Posterior vena cava (tissue), 2 donors: ENCODE measurements at regions not wholly inside any gene's neighbourhood (a gene's known extent, or its start where the extent isn't known, plus 50 kb on each side); places are given as distances from the start of the nearest gene placed in this dataset.

Source experiments
- DNase-seq: peaks from one replicate; pipeline ENCODE4 v3.0.0-alpha.2; 2020; ENCODE audit warnings: low spot score
- intact Hi-C, 2 donors: fragments of 100-400 bp; cut with DNase I; formaldehyde crosslinking; loops; one replicate each; pipeline versions ENCODE4 v1.14.1 to v1.14.2; 2022 to 2023
- donor health status: DM: yes; HTN: yes; CAD: no.
- donor health status: DM: yes; HTN: yes; CAD: no.

- peak; percentile 42 for DNase-seq
- intact Hi-C loops: no loop called here
These were observed 530.8 kb downstream of the BUD13 start for GRCh38 chr11:116242006-116242405.

GRCh38 chr11:116240710-116241109, 532.1 kb downstream of the BUD13 start:
- intact Hi-C loops: no loop called here
- peak; percentile 20 for DNase-seq

- intact Hi-C loops: no loop called here
- peak; percentile 67 for DNase-seq
These were observed 533.5 kb downstream of the BUD13 start for GRCh38 chr11:116239247-116239646.

- peak; percentile 64 for DNase-seq
- intact Hi-C loops: no loop called here
These were observed 537.7 kb downstream of the BUD13 start for GRCh38 chr11:116234989-116235568.

- intact Hi-C loops: no loop called here
- no peak for DNase-seq
These were observed 539.2 kb downstream of the BUD13 start for GRCh38 chr11:116233561-116233960.

- intact Hi-C loops: no loop called here
- peak; percentile 69 for DNase-seq
These were observed 540.4 kb downstream of the BUD13 start for GRCh38 chr11:116232364-116232828.

- DNase-seq: peak; percentile 2
- intact Hi-C loops: no loop called here
These were observed 541.2 kb downstream of the BUD13 start for GRCh38 chr11:116231543-116231942.

GRCh38 chr11:116230438-116230837, 542.3 kb downstream of the BUD13 start:
- DNase-seq: peak; percentile 12
- intact Hi-C loops: no loop called here

- intact Hi-C loops: no loop called here
- DNase-seq: peak; percentile 14
These were observed 543.4 kb downstream of the BUD13 start for GRCh38 chr11:116229236-116229970.

GRCh38 chr11:116226731-116227130, 546.1 kb downstream of the BUD13 start:
- intact Hi-C loops: no loop called here
- DNase-seq: peak; percentile 35

GRCh38 chr11:116225784-116226585, 546.8 kb downstream of the BUD13 start:
- peak; percentile 5 for DNase-seq

GRCh38 chr11:116225236-116225635, 547.6 kb downstream of the BUD13 start:
- intact Hi-C loops: no loop called here
- DNase-seq: peak; percentile 62

More at GRCh38 chr11:116225784-116226585, 546.8 kb downstream of the BUD13 start:
- intact Hi-C loops: no loop called here

GRCh38 chr11:116224889-116225200, 547.9 kb downstream of the BUD13 start:
- intact Hi-C loops: no loop called here
- DNase-seq: no peak

- peak; percentile 76 for DNase-seq
- intact Hi-C loops: no loop called here
These were observed 548.5 kb downstream of the BUD13 start for GRCh38 chr11:116224154-116224888.

- intact Hi-C loops: no loop called here
- DNase-seq: no peak
These were observed 551.4 kb downstream of the BUD13 start for GRCh38 chr11:116221351-116221750.

- DNase-seq: peak; percentile 49
- intact Hi-C loops: no loop called here
These were observed 553.6 kb downstream of the BUD13 start for GRCh38 chr11:116219171-116219635.

- intact Hi-C loops: no loop called here
These were observed 555.3 kb downstream of the BUD13 start for GRCh38 chr11:116217441-116217840.

GRCh38 chr11:116217006-116217405, 555.8 kb downstream of the BUD13 start:
- intact Hi-C loops: no loop called here

More at GRCh38 chr11:116217441-116217840, 555.3 kb downstream of the BUD13 start:
- DNase-seq: peak; percentile 10

GRCh38 chr11:116215471-116216113, 557.2 kb downstream of the BUD13 start:
- intact Hi-C loops: no loop called here
- peak; percentile 53 for DNase-seq

More at GRCh38 chr11:116217006-116217405, 555.8 kb downstream of the BUD13 start:
- DNase-seq: peak; percentile 80
